Skeletal muscle tissue (tissue), 4 donors: ENCODE measurements at regions not wholly inside any gene's neighbourhood (a gene's known extent, or its start where the extent isn't known, plus 50 kb on each side); places are given as distances from the start of the nearest gene placed in this dataset. TPM values are rescaled to one million over a fixed set of nuclear protein-coding genes. Genes with fewer than 3 reads are reported as not detected.

Experiments used
- H3K27ac ChIP-seq: one replicate; pipeline ENCODE4 v1.7.0; 2013; ENCODE audit warnings: mild to moderate bottlenecking, low read depth, low read length, inconsistent platforms
- H3K27me3 ChIP-seq, 3 donors: one replicate each; pipeline ENCODE4 v1.7.0; 2013; ENCODE audit warnings: low read length in 3 of 3; ENCODE audit not compliant: control insufficient read depth in 3 of 3, insufficient read depth in 3 of 3
- H3K36me3 ChIP-seq, 3 donors: one replicate each; pipeline ENCODE4 v1.7.0; 2013; ENCODE audit warnings: low read length in 3 of 3; ENCODE audit not compliant: control insufficient read depth in 3 of 3, insufficient read depth in 3 of 3
- H3K4me1 ChIP-seq, 3 donors: one replicate each; pipeline ENCODE4 v1.7.0; 2013; ENCODE audit warnings: low read length in 3 of 3, mild to moderate bottlenecking in 3 of 3; ENCODE audit not compliant: control insufficient read depth in 3 of 3, insufficient read depth in 3 of 3
- H3K4me3 ChIP-seq, 3 donors: one replicate each; pipeline ENCODE4 v1.7.0; 2013; ENCODE audit warnings: low read length in 3 of 3
- H3K9ac ChIP-seq, 3 donors: one replicate each; pipeline ENCODE4 v1.7.0; 2013; ENCODE audit warnings: low read length in 3 of 3, mild to moderate bottlenecking in 3 of 3, moderate library complexity in 2 of 3, low read depth in 1 of 3
- H3K9me3 ChIP-seq, 3 donors: one replicate each; pipeline ENCODE4 v1.7.0; 2013; ENCODE audit warnings: low read length in 3 of 3; ENCODE audit not compliant: control insufficient read depth in 3 of 3
- small RNA-seq: library from RNA; depleted of rRNA; stranded (forward); fragments of <200 nt; gene quantifications from one replicate; pipeline ENCODE3, GENCODE V24; 2014
- donor health status: Osteomylitis.

DNA sequence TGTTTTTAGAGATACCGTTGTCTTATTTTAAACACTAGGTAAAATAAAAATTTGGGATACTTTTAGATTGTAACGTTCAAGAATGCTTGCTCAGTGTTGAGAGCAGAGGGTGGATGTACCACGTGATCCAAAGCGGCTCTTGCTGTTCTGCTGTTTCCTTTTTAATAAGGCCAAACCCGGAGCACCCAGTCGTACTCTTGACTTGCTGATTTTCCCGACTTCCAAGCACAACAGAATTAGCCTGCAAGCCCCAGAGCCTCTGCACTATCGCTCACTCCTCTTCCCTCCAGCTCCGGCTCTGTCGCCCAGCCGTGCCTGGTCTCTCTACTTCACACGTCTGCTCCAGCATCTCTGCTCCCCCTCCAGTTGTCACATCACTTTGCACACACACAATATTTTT, 77.3 kb downstream of the EMP1 start:
- H3K4me3 ChIP-seq = peak overlapping the region in 2 of 3 donors; percentile 6 to 20
- H3K27ac ChIP-seq = no peak overlapping the region

DNA sequence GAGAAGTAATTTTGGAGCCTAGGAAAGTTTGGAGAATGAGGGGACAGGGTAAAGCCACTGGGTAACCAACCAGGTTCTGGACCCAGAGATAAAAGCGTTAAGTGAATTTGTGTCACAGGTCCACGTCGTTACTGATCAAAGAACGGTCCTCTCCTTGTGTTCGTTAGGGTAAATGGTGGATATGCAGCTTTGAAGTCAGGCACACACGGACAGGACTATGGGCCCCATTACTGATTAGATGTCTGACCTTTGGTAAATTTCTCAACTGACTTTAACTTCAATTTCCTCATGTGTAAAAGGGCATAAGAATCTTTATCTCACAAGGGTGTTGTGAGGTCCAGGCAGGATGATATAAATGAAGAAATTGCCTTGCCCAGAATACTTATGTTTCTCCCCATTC, 76.6 kb downstream of the EMP1 start:
- Histone ChIP-seq H3K36me3 (no peaks in the 10 kb centered on the region), H3K4me3 (no peak overlapping the region), H3K9me3 (no peaks in the 10 kb centered on the region), H3K27ac (no peak overlapping the region), H3K9ac (no peak overlapping the region), H3K4me1 (peaks cover 2 to 9% (median 7%) of the 10 kb centered on the region in 3 donors), H3K27me3 (peaks cover 12 to 19% (median 14%) of the 10 kb centered on the region in 3 donors)

More for the DNA sequence above, 77.3 kb downstream of the EMP1 start:
- Histone ChIP-seq H3K9ac (peak overlapping the region in 2 of 3 donors; percentile 2 to 35), H3K36me3 (no peaks in the 10 kb centered on the region), H3K9me3 (no peaks in the 10 kb centered on the region), H3K27me3 (peaks cover 12 to 22% (median 14%) of the 10 kb centered on the region in 3 donors), H3K4me1 (peaks cover 2 to 13% (median 5%) of the 10 kb centered on the region in 3 donors)

GRCh38 chr12:13270817-13271216, 74.3 kb downstream of the EMP1 start:
- no peaks in the 10 kb centered on the region for H3K9me3 ChIP-seq
- peaks cover 0 to 7% (median 5%) of the 10 kb centered on the region in 3 donors for H3K4me1 ChIP-seq
- no peak overlapping the region for H3K4me3 ChIP-seq
- H3K27me3 ChIP-seq = peaks cover 2 to 13% (median 10%) of the 10 kb centered on the region in 3 donors
- no peak overlapping the region for H3K27ac ChIP-seq
- no peaks in the 10 kb centered on the region for H3K36me3 ChIP-seq
- no peak overlapping the region for H3K9ac ChIP-seq

Small RNA genes lying in the stretch of these regions (small RNA-seq; reads per million reads assigned to genes)
- gene RNA5SP353 (not detected), gene RNU6-590P (not detected)
